GM23248 (cell line): ENCODE measurements at regions not wholly inside any gene's neighbourhood (a gene's known extent, or its start where the extent isn't known, plus 50 kb on each side); places are given as distances from the start of the nearest gene placed in this dataset.

ENCODE experiments used
- DNase-seq: peaks from one replicate; pipeline ENCODE4 v3.0.0-alpha.2; 2015
- H2AFZ ChIP-seq: fragments of 200-600 bp; sonication (generic); 2 replicates; pipeline ENCODE4 v1.6.1; 2016; ENCODE audit warnings: antibody characterized with exemption
- H3F3A ChIP-seq: fragments of 200-600 bp; sonication (generic); 2 replicates; pipeline ENCODE4 v1.6.1; 2016; ENCODE audit warnings: mild to moderate bottlenecking, antibody characterized with exemption, mixed run types; ENCODE audit not compliant: insufficient read depth
- H3K27ac ChIP-seq: fragments of 200-600 bp; sonication (generic); 2 replicates; pipeline ENCODE4 v1.5.1; 2016; ENCODE audit warnings: mild to moderate bottlenecking
- H3K27me3 ChIP-seq: fragments of 200-600 bp; sonication (generic); replicated peaks from 2 replicates; pipeline ENCODE4 v1.6.1; 2016; ENCODE audit warnings: mild to moderate bottlenecking; ENCODE audit not compliant: insufficient read depth
- H3K36me3 ChIP-seq: fragments of 200-600 bp; sonication (generic); 2 replicates; pipeline ENCODE4 v1.6.1; 2016; ENCODE audit warnings: low read depth, mild to moderate bottlenecking
- H3K4me1 ChIP-seq: fragments of 200-600 bp; sonication (generic); 2 replicates; pipeline ENCODE4 v1.6.1; 2016; ENCODE audit warnings: mild to moderate bottlenecking; ENCODE audit not compliant: insufficient read depth
- H3K4me2 ChIP-seq: fragments of 200-600 bp; sonication (generic); one replicate; pipeline ENCODE4 v1.6.1; 2016; ENCODE audit warnings: mild to moderate bottlenecking; ENCODE audit not compliant: unreplicated experiment
- H3K4me3 ChIP-seq: fragments of 200-600 bp; sonication (generic); 2 replicates; pipeline ENCODE4 v1.5.1; 2016; ENCODE audit warnings: mild to moderate bottlenecking
- H3K79me2 ChIP-seq: fragments of 200-600 bp; sonication (generic); 2 replicates; pipeline ENCODE4 v1.6.1; 2016; ENCODE audit warnings: mild to moderate bottlenecking; ENCODE audit not compliant: insufficient read depth
- H3K9ac ChIP-seq: fragments of 200-600 bp; sonication (generic); 2 replicates; pipeline ENCODE4 v1.6.1; 2016; ENCODE audit warnings: mild to moderate bottlenecking
- H3K9me2 ChIP-seq: fragments of 200-600 bp; sonication (generic); 2 replicates; pipeline ENCODE4 v1.6.1; 2016; ENCODE audit warnings: mixed run types, mild to moderate bottlenecking, moderate library complexity; ENCODE audit not compliant: insufficient read depth
- H3K9me3 ChIP-seq: fragments of 200-600 bp; sonication (generic); one replicate; pipeline ENCODE4 v1.6.1; 2017; ENCODE audit warnings: low read depth
- H4K20me1 ChIP-seq: fragments of 200-600 bp; sonication (generic); 2 replicates; pipeline ENCODE4 v1.6.0; 2016; ENCODE audit not compliant: insufficient read depth
- EZH2 ChIP-seq: fragments of 200-600 bp; sonication (generic); IDR thresholded peaks from 2 replicates; pipeline ENCODE4 v1.6.1; 2018; ENCODE audit warnings: antibody characterized with exemption, mild to moderate bottlenecking; ENCODE audit not compliant: insufficient read depth, poor library complexity, severe bottlenecking
- EZH2phosphoT487 ChIP-seq: fragments of 200-600 bp; sonication (generic); IDR thresholded peaks from 2 replicates; pipeline ENCODE4 v1.6.1; 2018; ENCODE audit warnings: antibody characterized with exemption, moderate library complexity, mild to moderate bottlenecking, low read depth; ENCODE audit not compliant: insufficient read depth
- WGBS, 2 experiments: methylation state at CpG; one replicate each; pipeline ENCODE4 v1.1.6; 2015 to 2017; ENCODE audit warnings: low lambda C conversion rate in 2 of 2, low coverage in 1 of 2; ENCODE audit errors: missing lambda C conversion rate in 2 of 2; 5-methylcytosine and 5-hydroxymethylcytosine counted together
- in situ Hi-C: fragments of 300-500 bp; cut with MboI; formaldehyde crosslinking; loops from 2 replicates; pipeline ENCODE4 v1.15.0; 2020

- WGBS, 2 experiments: 7 to 8% methylated on average over 6 of the region's 6 CpGs
- H3K4me3 ChIP-seq: peak overlapping the region; percentile 56
- no peaks in the 10 kb centered on the region for H3K79me2 ChIP-seq
- H3K9me3 ChIP-seq: no peaks in the 10 kb centered on the region
- peak overlapping the region; percentile 15; the same call in 1 of the 2 replicates for H2AFZ ChIP-seq
- TF ChIP-seq EZH2phosphoT487 (no peak), EZH2 (no peak)
- no peaks in the 10 kb centered on the region for H4K20me1 ChIP-seq
- H3K9ac ChIP-seq: peak overlapping the region; percentile 31
- H3K4me1 ChIP-seq: peaks cover 36% of the 10 kb centered on the region
- H3K4me2 ChIP-seq: peak overlapping the region; percentile 72
- in situ Hi-C loops: loop anchor here (5.0 to 25.0 kb wide), 3 partner anchors 396 to 648 kb away; partner anchors contain the start of gene GATA6
- peak overlapping the region; percentile 38; the same call in 1 of the 2 replicates for H3K27ac ChIP-seq
- peak; percentile 93 for DNase-seq
- H3K9me2 ChIP-seq: no peaks in the 10 kb centered on the region
- no peaks in the 10 kb centered on the region for H3K27me3 ChIP-seq
- peaks cover 20% of the 10 kb centered on the region for H3F3A ChIP-seq
- H3K36me3 ChIP-seq: no peaks in the 10 kb centered on the region
Measured at GRCh38 chr18:22563164-22563583, 145.5 kb upstream of the CTAGE1 start.

GRCh38 chr18:22564036-22564435, 146.3 kb upstream of the CTAGE1 start:
- no peak for TF ChIP-seq EZH2phosphoT487
- no peak for TF ChIP-seq EZH2
- WGBS, 2 experiments: 43 to 46% methylated on average over 2 of the region's 2 CpGs
- Histone ChIP-seq H3K9ac (peak overlapping the region; percentile 4; the same call in 1 of the 2 replicates), H3K4me2 (peak overlapping the region; percentile 65), H3K4me1 (peaks cover 33% of the 10 kb centered on the region), H3F3A (peaks cover 20% of the 10 kb centered on the region), H3K27me3 (no peaks in the 10 kb centered on the region), H3K36me3 (no peaks in the 10 kb centered on the region), H3K79me2 (no peaks in the 10 kb centered on the region), H3K27ac (peak overlapping the region; percentile 38), H2AFZ (0 out of 2 replicates have a peak overlapping the region, but pooled peaks have one; percentile 26), H3K9me2 (no peaks in the 10 kb centered on the region), H3K9me3 (no peaks in the 10 kb centered on the region), H4K20me1 (no peaks in the 10 kb centered on the region), H3K4me3 (no peak overlapping the region)
- peak; percentile 53 for DNase-seq
- in situ Hi-C loops: loop anchor here (5.0 to 25.0 kb wide), 3 partner anchors 397 to 649 kb away; partner anchors contain the start of gene GATA6

- TF ChIP-seq EZH2 (no peak), EZH2phosphoT487 (no peak)
- Histone ChIP-seq H3K9me2 (no peaks in the 10 kb centered on the region), H2AFZ (no peak overlapping the region), H3K79me2 (no peaks in the 10 kb centered on the region), H3K4me1 (peaks cover 25% of the 10 kb centered on the region), H3K4me3 (no peak overlapping the region), H3K27me3 (no peaks in the 10 kb centered on the region), H4K20me1 (no peaks in the 10 kb centered on the region), H3F3A (peaks cover 10% of the 10 kb centered on the region; the same call in 1 of the 2 replicates), H3K36me3 (no peaks in the 10 kb centered on the region), H3K4me2 (no peak overlapping the region), H3K9me3 (no peaks in the 10 kb centered on the region), H3K27ac (no peak overlapping the region), H3K9ac (no peak overlapping the region)
- 60 to 69% methylated on average over 3 of the region's 3 CpGs for WGBS, 2 experiments
- in situ Hi-C loops: loop anchor here (10.0 to 25.0 kb wide), 2 partner anchors 580 to 652 kb away; no protein-coding TSS in a partner anchor
- DNase-seq: no peak
Measured at GRCh38 chr18:22566703-22567420, 149.1 kb upstream of the CTAGE1 start.

- H3F3A ChIP-seq: peaks cover 10% of the 10 kb centered on the region; the same call in 1 of the 2 replicates
- no peaks in the 10 kb centered on the region for H3K79me2 ChIP-seq
- H3K36me3 ChIP-seq: no peaks in the 10 kb centered on the region
- H3K27ac ChIP-seq: no peak overlapping the region
- in situ Hi-C loops: loop anchor here (10.0 to 25.0 kb wide), 2 partner anchors 580 to 653 kb away; no protein-coding TSS in a partner anchor
- TF ChIP-seq EZH2phosphoT487 (no peak), EZH2 (no peak)
- no peak overlapping the region for H3K9ac ChIP-seq
- H2AFZ ChIP-seq: no peak overlapping the region
- H4K20me1 ChIP-seq: no peaks in the 10 kb centered on the region
- no peaks in the 10 kb centered on the region for H3K27me3 ChIP-seq
- H3K4me2 ChIP-seq: no peak overlapping the region
- H3K4me3 ChIP-seq: no peak overlapping the region
- no peaks in the 10 kb centered on the region for H3K9me3 ChIP-seq
- peaks cover 20% of the 10 kb centered on the region for H3K4me1 ChIP-seq
- DNase-seq: no peak
- H3K9me2 ChIP-seq: no peaks in the 10 kb centered on the region
Measured at GRCh38 chr18:22567794-22568193, 150.1 kb upstream of the CTAGE1 start.
